ENCODE measurements at regions not wholly inside any gene's neighbourhood (a gene's known extent, or its start where the extent isn't known, plus 50 kb on each side); places are given as distances from the start of the nearest gene placed in this dataset.

DNA sequence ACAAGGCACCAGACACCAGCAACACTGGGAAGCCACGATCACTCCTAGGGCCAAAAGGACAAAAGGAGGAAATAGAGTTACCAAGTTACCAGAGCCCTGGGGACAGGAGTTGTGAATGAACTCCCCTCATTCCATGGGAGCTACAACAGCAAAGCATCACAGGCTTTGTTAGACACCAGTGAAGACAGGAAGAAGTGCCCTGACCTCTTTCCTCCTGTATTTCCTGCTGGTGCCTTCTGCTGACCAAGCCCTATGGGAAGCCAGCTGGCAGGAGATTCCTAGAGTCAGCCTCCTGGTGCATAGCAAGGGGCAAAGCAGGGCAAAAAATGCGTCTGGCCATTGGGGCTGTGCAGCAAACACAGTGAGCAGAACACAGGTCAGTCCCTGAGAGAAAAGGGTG lies 374.7 kb downstream of the ZSWIM6 start:
- Histone ChIP-seq H3K36me3 (replicated peaks in 1 of 2; ENCODE audit: control insufficient read depth in 2 of 2, insufficient read depth in 2 of 2, low read length in 2 of 2) (no peaks in the 10 kb centered on the region), H3K9me3 (replicated peaks in 1 of 2; ENCODE audit: control insufficient read depth in 2 of 2, insufficient read depth in 1 of 2, low read depth in 1 of 2, low read length in 2 of 2) (no peaks in the 10 kb centered on the region), H3K27ac (replicated peaks; ENCODE audit: low read length) (no peak overlapping the region), H3K14ac (ENCODE audit: low read length) (no peak overlapping the region), H3K4me1 (ENCODE audit: control insufficient read depth in 2 of 2, insufficient read depth in 1 of 2, low read depth in 1 of 2, low read length in 2 of 2) (peaks cover 3 to 15% of the 10 kb centered on the region in 2 donors), H2BK5ac (ENCODE audit: low read length) (no peak overlapping the region), H4K8ac (ENCODE audit: low read depth, low read length) (no peak overlapping the region), H3K27me3 (ENCODE audit: control insufficient read depth in 3 of 3, insufficient read depth in 3 of 3, low read depth in 1 of 3, low read length in 3 of 3) (no peaks in the 10 kb centered on the region), H3K4me2 (ENCODE audit: insufficient read depth, low read length, poor library complexity, severe bottlenecking) (no peak overlapping the region), H2BK12ac (ENCODE audit: low read length) (no peak overlapping the region), H3K9ac (ENCODE audit: low read depth, low read length, poor library complexity) (no peak overlapping the region), H3K18ac (ENCODE audit: low read length) (peak overlapping the region; percentile 77), H3K4ac (ENCODE audit: low read length) (no peak overlapping the region), H2BK15ac (ENCODE audit: low read length) (no peak overlapping the region), H2BK120ac (ENCODE audit: low read depth, low read length) (no peak overlapping the region), H3K4me3 (ENCODE audit: low read length in 2 of 2) (no peak overlapping the region), H2AFZ (ENCODE audit: low read length) (peak overlapping the region; percentile 54), H2AK5ac (ENCODE audit: low read depth, low read length) (no peak overlapping the region), H4K91ac (ENCODE audit: low read depth, low read length, poor library complexity) (no peak overlapping the region), H3K23ac (ENCODE audit: low read depth, low read length, poor library complexity) (no peak overlapping the region), H3K79me1 (ENCODE audit: low read depth, low read length) (no peaks in the 10 kb centered on the region)
- no peak for DNase-seq (ENCODE audit: low spot score)
- WGBS, 2 donors (ENCODE audit: extremely low coverage in 2 of 2, insufficient read length in 2 of 2, insufficient replicate concordance in 1 of 2), result no CpG with 5 or more reads among the region's 2 CpGs

- H3K4me2 ChIP-seq (ENCODE audit: insufficient read depth, low read length, poor library complexity, severe bottlenecking), result no peak overlapping the region
- no peaks in the 10 kb centered on the region for H3K36me3 ChIP-seq (replicated peaks in 1 of 2; ENCODE audit: control insufficient read depth in 2 of 2, insufficient read depth in 2 of 2, low read length in 2 of 2)
- H3K18ac ChIP-seq (ENCODE audit: low read length), result no peak overlapping the region
- no peak overlapping the region for H3K23ac ChIP-seq (ENCODE audit: low read depth, low read length, poor library complexity)
- H2BK15ac ChIP-seq (ENCODE audit: low read length), result no peak overlapping the region
- no peak overlapping the region for H3K4ac ChIP-seq (ENCODE audit: low read length)
- H4K8ac ChIP-seq (ENCODE audit: low read depth, low read length), result no peak overlapping the region
- no peak overlapping the region for H2BK12ac ChIP-seq (ENCODE audit: low read length)
- no peak overlapping the region for H4K91ac ChIP-seq (ENCODE audit: low read depth, low read length, poor library complexity)
- H3K79me1 ChIP-seq (ENCODE audit: low read depth, low read length), result no peaks in the 10 kb centered on the region
- no peak overlapping the region for H2BK120ac ChIP-seq (ENCODE audit: low read depth, low read length)
- no peak overlapping the region for H2AFZ ChIP-seq (ENCODE audit: low read length)
- no peak overlapping the region for H2BK5ac ChIP-seq (ENCODE audit: low read length)
- DNase-seq (ENCODE audit: low spot score), result no peak
- peaks cover 0 to 9% of the 10 kb centered on the region in 2 donors for H3K4me1 ChIP-seq (ENCODE audit: control insufficient read depth in 2 of 2, insufficient read depth in 1 of 2, low read depth in 1 of 2, low read length in 2 of 2)
- no peaks in the 10 kb centered on the region for H3K27me3 ChIP-seq (ENCODE audit: control insufficient read depth in 3 of 3, insufficient read depth in 3 of 3, low read depth in 1 of 3, low read length in 3 of 3)
- H3K4me3 ChIP-seq (ENCODE audit: low read length in 2 of 2), result no peak overlapping the region
- H3K9ac ChIP-seq (ENCODE audit: low read depth, low read length, poor library complexity), result no peak overlapping the region
- no CpG with 5 or more reads among the region's 1 CpG for WGBS, 2 donors (ENCODE audit: extremely low coverage in 2 of 2, insufficient read length in 2 of 2, insufficient replicate concordance in 1 of 2)
- H2AK5ac ChIP-seq (ENCODE audit: low read depth, low read length), result no peak overlapping the region
- H3K14ac ChIP-seq (ENCODE audit: low read length), result no peak overlapping the region
- H3K27ac ChIP-seq (replicated peaks; ENCODE audit: low read length), result no peak overlapping the region
- peaks cover 2 to 16% of the 10 kb centered on the region in 2 donors for H3K9me3 ChIP-seq (replicated peaks in 1 of 2; ENCODE audit: control insufficient read depth in 2 of 2, insufficient read depth in 1 of 2, low read depth in 1 of 2, low read length in 2 of 2)
Observed at GRCh38 chr5:61719124-61719523, 387.1 kb downstream of the ZSWIM6 start.

GRCh38 chr5:61720829-61721228 lies 388.8 kb downstream of the ZSWIM6 start:
- Histone ChIP-seq H2BK15ac (ENCODE audit: low read length) (no peak overlapping the region), H2BK12ac (ENCODE audit: low read length) (no peak overlapping the region), H3K4me1 (ENCODE audit: control insufficient read depth in 2 of 2, insufficient read depth in 1 of 2, low read depth in 1 of 2, low read length in 2 of 2) (peaks cover 0 to 9% of the 10 kb centered on the region in 2 donors), H3K27ac (replicated peaks; ENCODE audit: low read length) (no peak overlapping the region), H3K36me3 (replicated peaks in 1 of 2; ENCODE audit: control insufficient read depth in 2 of 2, insufficient read depth in 2 of 2, low read length in 2 of 2) (no peaks in the 10 kb centered on the region), H3K14ac (ENCODE audit: low read length) (no peak overlapping the region), H4K91ac (ENCODE audit: low read depth, low read length, poor library complexity) (no peak overlapping the region), H3K4me2 (ENCODE audit: insufficient read depth, low read length, poor library complexity, severe bottlenecking) (no peak overlapping the region), H2AFZ (ENCODE audit: low read length) (no peak overlapping the region), H3K4me3 (ENCODE audit: low read length in 2 of 2) (no peak overlapping the region), H3K18ac (ENCODE audit: low read length) (no peak overlapping the region), H3K4ac (ENCODE audit: low read length) (no peak overlapping the region), H3K79me1 (ENCODE audit: low read depth, low read length) (no peaks in the 10 kb centered on the region), H3K27me3 (ENCODE audit: control insufficient read depth in 3 of 3, insufficient read depth in 3 of 3, low read depth in 1 of 3, low read length in 3 of 3) (no peaks in the 10 kb centered on the region), H2BK5ac (ENCODE audit: low read length) (no peak overlapping the region), H3K23ac (ENCODE audit: low read depth, low read length, poor library complexity) (no peak overlapping the region), H3K9me3 (replicated peaks in 1 of 2; ENCODE audit: control insufficient read depth in 2 of 2, insufficient read depth in 1 of 2, low read depth in 1 of 2, low read length in 2 of 2) (peaks cover 2 to 16% of the 10 kb centered on the region in 2 donors), H2BK120ac (ENCODE audit: low read depth, low read length) (no peak overlapping the region), H4K8ac (ENCODE audit: low read depth, low read length) (no peak overlapping the region), H3K9ac (ENCODE audit: low read depth, low read length, poor library complexity) (no peak overlapping the region), H2AK5ac (ENCODE audit: low read depth, low read length) (no peak overlapping the region)
- WGBS, 2 donors (ENCODE audit: extremely low coverage in 2 of 2, insufficient read length in 2 of 2, insufficient replicate concordance in 1 of 2), result no CpG with 5 or more reads among the region's 1 CpG
- no peak for DNase-seq (ENCODE audit: low spot score)

GRCh38 chr5:61724102-61724501 lies 392.0 kb downstream of the ZSWIM6 start:
- H3K27ac ChIP-seq (replicated peaks; ENCODE audit: low read length), result no peak overlapping the region
- H3K36me3 ChIP-seq (replicated peaks in 1 of 2; ENCODE audit: control insufficient read depth in 2 of 2, insufficient read depth in 2 of 2, low read length in 2 of 2), result no peaks in the 10 kb centered on the region
- DNase-seq (ENCODE audit: low spot score), result no peak
- H3K4ac ChIP-seq (ENCODE audit: low read length), result no peak overlapping the region
- H4K91ac ChIP-seq (ENCODE audit: low read depth, low read length, poor library complexity), result no peak overlapping the region
- H3K18ac ChIP-seq (ENCODE audit: low read length), result no peak overlapping the region
- no peak overlapping the region for H3K9ac ChIP-seq (ENCODE audit: low read depth, low read length, poor library complexity)
- no peak overlapping the region for H2BK15ac ChIP-seq (ENCODE audit: low read length)
- no peak overlapping the region for H3K4me2 ChIP-seq (ENCODE audit: insufficient read depth, low read length, poor library complexity, severe bottlenecking)
- no peak overlapping the region for H3K4me3 ChIP-seq (ENCODE audit: low read length in 2 of 2)
- no peaks in the 10 kb centered on the region for H3K27me3 ChIP-seq (ENCODE audit: control insufficient read depth in 3 of 3, insufficient read depth in 3 of 3, low read depth in 1 of 3, low read length in 3 of 3)
- H2BK5ac ChIP-seq (ENCODE audit: low read length), result no peak overlapping the region
- no peak overlapping the region for H2BK12ac ChIP-seq (ENCODE audit: low read length)
- H3K79me1 ChIP-seq (ENCODE audit: low read depth, low read length), result no peaks in the 10 kb centered on the region
- no CpG with 5 or more reads among the region's 2 CpGs for WGBS, 2 donors (ENCODE audit: extremely low coverage in 2 of 2, insufficient read length in 2 of 2, insufficient replicate concordance in 1 of 2)
- H3K9me3 ChIP-seq (replicated peaks in 1 of 2; ENCODE audit: control insufficient read depth in 2 of 2, insufficient read depth in 1 of 2, low read depth in 1 of 2, low read length in 2 of 2), result peaks cover 0 to 16% of the 10 kb centered on the region in 2 donors
- no peak overlapping the region for H3K14ac ChIP-seq (ENCODE audit: low read length)
- H2AK5ac ChIP-seq (ENCODE audit: low read depth, low read length), result no peak overlapping the region
- H3K23ac ChIP-seq (ENCODE audit: low read depth, low read length, poor library complexity), result no peak overlapping the region
- no peaks in the 10 kb centered on the region for H3K4me1 ChIP-seq (ENCODE audit: control insufficient read depth in 2 of 2, insufficient read depth in 1 of 2, low read depth in 1 of 2, low read length in 2 of 2)
- H4K8ac ChIP-seq (ENCODE audit: low read depth, low read length), result no peak overlapping the region
- peak overlapping the region; percentile 37 for H2AFZ ChIP-seq (ENCODE audit: low read length)
- no peak overlapping the region for H2BK120ac ChIP-seq (ENCODE audit: low read depth, low read length)
